ENCODE measurements at regions not wholly inside any gene's neighbourhood (a gene's known extent, or its start where the extent isn't known, plus 50 kb on each side); places are given as distances from the start of the nearest gene placed in this dataset.

- intact Hi-C loops (cut with DNase I; ENCODE audit: low total_unique reads) = no loop called here
- 55 to 71% (median 58%) methylated on average over 2 of the region's 2 CpGs for WGBS, 5 donors
Measured at GRCh38 chr5:118379470-118379869, 608.9 kb downstream of the DTWD2 start.

GRCh38 chr5:118378959-118379358, 609.4 kb downstream of the DTWD2 start:
- WGBS, 5 donors = 49 to 71% (median 53%) methylated on average over 1 of the region's 1 CpG
- peaks cover 0 to 21% (median 2%) of the 10 kb centered on the region in 8 donors for H3K9me3 ChIP-seq
- no peak for DNase-seq
- H3K4me1 ChIP-seq = no peaks in the 10 kb centered on the region
- no peak overlapping the region for H3K4me3 ChIP-seq
- H3K27ac ChIP-seq = no peak overlapping the region
- intact Hi-C loops (cut with DNase I; ENCODE audit: low total_unique reads) = no loop called here
- no peaks in the 10 kb centered on the region for H3K27me3 ChIP-seq (replicated peaks in 1 of 7)
- no peaks in the 10 kb centered on the region for H3K36me3 ChIP-seq
- no peak for TF ChIP-seq CTCF (IDR thresholded peaks at IDR 0.05 in 8 of 11, conservative IDR thresholded peaks at IDR 0.05 in 3 of 11)
- TF ChIP-seq POLR2A (IDR thresholded peaks at IDR 0.05) = no peak
- no peak for TF ChIP-seq POLR2AphosphoS5 (IDR thresholded peaks at IDR 0.05)

More at GRCh38 chr5:118379470-118379869, 608.9 kb downstream of the DTWD2 start:
- no peak for TF ChIP-seq POLR2AphosphoS5 (IDR thresholded peaks at IDR 0.05)
- no peak for TF ChIP-seq POLR2A (IDR thresholded peaks at IDR 0.05)
- TF ChIP-seq CTCF (IDR thresholded peaks at IDR 0.05 in 8 of 11, conservative IDR thresholded peaks at IDR 0.05 in 3 of 11) = no peak
- Histone ChIP-seq H3K36me3 (no peaks in the 10 kb centered on the region), H3K4me3 (no peak overlapping the region), H3K27ac (no peak overlapping the region), H3K9me3 (peaks cover 0 to 25% (median 2%) of the 10 kb centered on the region in 8 donors), H3K4me1 (no peaks in the 10 kb centered on the region), H3K27me3 (replicated peaks in 1 of 7) (no peaks in the 10 kb centered on the region)
- no peak for DNase-seq

GRCh38 chr5:118377420-118377819, 610.9 kb downstream of the DTWD2 start:
- Histone ChIP-seq H3K36me3 (no peaks in the 10 kb centered on the region), H3K9me3 (peaks cover 0 to 7% (median under 1%) of the 10 kb centered on the region in 8 donors), H3K4me1 (no peaks in the 10 kb centered on the region), H3K27me3 (replicated peaks in 1 of 7) (no peaks in the 10 kb centered on the region), H3K27ac (no peak overlapping the region), H3K4me3 (no peak overlapping the region)
- intact Hi-C loops (cut with DNase I; ENCODE audit: low total_unique reads) = no loop called here
- no peak for TF ChIP-seq CTCF (IDR thresholded peaks at IDR 0.05 in 8 of 11, conservative IDR thresholded peaks at IDR 0.05 in 3 of 11)
- TF ChIP-seq POLR2AphosphoS5 (IDR thresholded peaks at IDR 0.05) = no peak
- no peak for TF ChIP-seq POLR2A (IDR thresholded peaks at IDR 0.05)
- DNase-seq = no peak

- Histone ChIP-seq H3K36me3 (no peaks in the 10 kb centered on the region), H3K4me1 (no peaks in the 10 kb centered on the region), H3K27ac (no peak overlapping the region), H3K9me3 (no peaks in the 10 kb centered on the region), H3K4me3 (no peak overlapping the region), H3K27me3 (replicated peaks in 1 of 7) (no peaks in the 10 kb centered on the region)
- TF ChIP-seq CTCF (IDR thresholded peaks at IDR 0.05 in 8 of 11, conservative IDR thresholded peaks at IDR 0.05 in 3 of 11) = no peak
- TF ChIP-seq POLR2A (IDR thresholded peaks at IDR 0.05) = no peak
- no peak for TF ChIP-seq POLR2AphosphoS5 (IDR thresholded peaks at IDR 0.05)
- DNase-seq = no peak
- intact Hi-C loops (cut with DNase I; ENCODE audit: low total_unique reads) = no loop called here
- 65 to 79% (median 76%) methylated on average over 3 of the region's 3 CpGs for WGBS, 5 donors
Measured at GRCh38 chr5:118371973-118372831, 616.1 kb downstream of the DTWD2 start.

Measured in spleen (tissue), 11 donors.